ENCODE measurements at regions not wholly inside any gene's neighbourhood (a gene's known extent, or its start where the extent isn't known, plus 50 kb on each side); places are given as distances from the start of the nearest gene placed in this dataset.
"Not testable (repeated sequence)": the region's sequence is repeated elsewhere in the genome, so short reads cannot be mapped to it uniquely, and the experiment has no call there.

- no peak for DNase-seq
Measured at GRCh38 chr22:48431014-48431413, 1396.7 kb downstream of the BRD1 start.

- DNase-seq: no peak
Measured at GRCh38 chr22:48429446-48430020, 1398.1 kb downstream of the BRD1 start.

GRCh38 chr22:48428631-48429371 lies 1398.9 kb downstream of the BRD1 start:
- DNase-seq: no peak

- no peak for DNase-seq
Measured at GRCh38 chr22:48427731-48428211, 1399.9 kb downstream of the BRD1 start.

- DNase-seq: no peak
Measured at GRCh38 chr22:48426466-48427380, 1401.0 kb downstream of the BRD1 start.

- DNase-seq: no peak
Measured at GRCh38 chr22:48425641-48426040, 1402.0 kb downstream of the BRD1 start.

- DNase-seq: no peak
Measured at GRCh38 chr22:48425091-48425506, 1402.6 kb downstream of the BRD1 start.

- no peak for DNase-seq
Measured at GRCh38 chr22:48424661-48425060, 1403.0 kb downstream of the BRD1 start.

GRCh38 chr22:48424201-48424627 lies 1403.5 kb downstream of the BRD1 start:
- no peak for DNase-seq

GRCh38 chr22:48423481-48423911 lies 1404.2 kb downstream of the BRD1 start:
- no peak for DNase-seq

- no peak for DNase-seq
Measured at GRCh38 chr22:48422900-48423480, 1404.7 kb downstream of the BRD1 start.

- no peak for DNase-seq
Measured at GRCh38 chr22:48418831-48419230, 1408.8 kb downstream of the BRD1 start.

GRCh38 chr22:48417225-48418070 lies 1410.2 kb downstream of the BRD1 start:
- DNase-seq: no peak

- DNase-seq: no peak
Measured at GRCh38 chr22:48416396-48417224, 1411.1 kb downstream of the BRD1 start.

- no peak for DNase-seq
Measured at GRCh38 chr22:48415520-48415919, 1412.2 kb downstream of the BRD1 start.

- no peak for DNase-seq
Measured at GRCh38 chr22:48414651-48415050, 1413.0 kb downstream of the BRD1 start.

- not testable (repeated sequence) for DNase-seq
Measured at GRCh38 chr22:48412931-48413330, 1414.7 kb downstream of the BRD1 start.

GRCh38 chr22:48410536-48410935 lies 1417.1 kb downstream of the BRD1 start:
- DNase-seq: no peak

- DNase-seq: no peak
Measured at GRCh38 chr22:48407256-48407955, 1420.3 kb downstream of the BRD1 start.

- DNase-seq: no peak
Measured at GRCh38 chr22:48406161-48406560, 1421.5 kb downstream of the BRD1 start.
